ENCODE measurements at regions not wholly inside any gene's neighbourhood (a gene's known extent, or its start where the extent isn't known, plus 50 kb on each side); places are given as distances from the start of the nearest gene placed in this dataset.

DNA sequence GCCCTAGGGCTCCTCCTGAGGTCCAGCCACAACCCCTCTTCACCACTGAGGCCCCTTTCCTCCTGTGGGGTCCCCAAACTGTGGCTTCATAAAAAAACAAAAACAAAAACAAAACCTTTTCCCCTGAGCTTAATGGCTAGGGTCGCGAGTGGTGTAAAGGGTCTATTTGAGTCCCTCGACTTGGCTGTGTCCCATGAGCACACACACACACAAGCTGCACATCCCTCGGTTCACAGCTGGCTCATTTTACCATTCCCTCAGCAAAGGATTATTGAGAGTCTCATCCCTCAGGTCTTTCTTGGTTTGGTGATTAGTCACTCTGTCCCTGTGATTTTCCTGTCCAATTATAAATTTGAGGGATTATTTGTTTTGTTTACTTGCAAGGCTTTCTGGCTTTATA lies 206.1 kb upstream of the SASH1 start:
- TF ChIP-seq, protein P1, sequence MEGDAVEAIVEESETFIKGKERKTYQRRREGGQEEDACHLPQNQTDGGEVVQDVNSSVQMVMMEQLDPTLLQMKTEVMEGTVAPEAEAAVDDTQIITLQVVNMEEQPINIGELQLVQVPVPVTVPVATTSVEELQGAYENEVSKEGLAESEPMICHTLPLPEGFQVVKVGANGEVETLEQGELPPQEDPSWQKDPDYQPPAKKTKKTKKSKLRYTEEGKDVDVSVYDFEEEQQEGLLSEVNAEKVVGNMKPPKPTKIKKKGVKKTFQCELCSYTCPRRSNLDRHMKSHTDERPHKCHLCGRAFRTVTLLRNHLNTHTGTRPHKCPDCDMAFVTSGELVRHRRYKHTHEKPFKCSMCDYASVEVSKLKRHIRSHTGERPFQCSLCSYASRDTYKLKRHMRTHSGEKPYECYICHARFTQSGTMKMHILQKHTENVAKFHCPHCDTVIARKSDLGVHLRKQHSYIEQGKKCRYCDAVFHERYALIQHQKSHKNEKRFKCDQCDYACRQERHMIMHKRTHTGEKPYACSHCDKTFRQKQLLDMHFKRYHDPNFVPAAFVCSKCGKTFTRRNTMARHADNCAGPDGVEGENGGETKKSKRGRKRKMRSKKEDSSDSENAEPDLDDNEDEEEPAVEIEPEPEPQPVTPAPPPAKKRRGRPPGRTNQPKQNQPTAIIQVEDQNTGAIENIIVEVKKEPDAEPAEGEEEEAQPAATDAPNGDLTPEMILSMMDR (conservative IDR thresholded peaks at IDR 0.05; ENCODE audit: low read depth, low read length), result no peak
- no peak for TF ChIP-seq RFX5 (IDR thresholded peaks at IDR 0.05; ENCODE audit: low read depth, low read length)
- no peak for TF ChIP-seq ELK1 (IDR thresholded peaks at IDR 0.05; ENCODE audit: borderline replicate concordance, low read depth, low read length)
- no peak for TF ChIP-seq POLR2A (IDR thresholded peaks at IDR 0.05; ENCODE audit: low read depth, low read length)
- TF ChIP-seq RCOR1 (IDR thresholded peaks at IDR 0.05; ENCODE audit: insufficient replicate concordance, low read length), result no peak
- TF ChIP-seq BHLHE40 (IDR thresholded peaks at IDR 0.05; ENCODE audit: low read depth, low read length), result no peak
- TF ChIP-seq SMC3 (IDR thresholded peaks at IDR 0.05; ENCODE audit: low read depth, low read length), result no peak
- TF ChIP-seq USF2 (IDR thresholded peaks at IDR 0.05; ENCODE audit: low read depth, low read length), result no peak
- no peak for TF ChIP-seq CEBPB (IDR thresholded peaks at IDR 0.05; ENCODE audit: low read depth, low read length)

Data from IMR-90 (cell line).